ENCODE measurements at regions not wholly inside any gene's neighbourhood (a gene's known extent, or its start where the extent isn't known, plus 50 kb on each side); places are given as distances from the start of the nearest gene placed in this dataset.
"Not testable (repeated sequence)": the region's sequence is repeated elsewhere in the genome, so short reads cannot be mapped to it uniquely, and the experiment has no call there.

DNA sequence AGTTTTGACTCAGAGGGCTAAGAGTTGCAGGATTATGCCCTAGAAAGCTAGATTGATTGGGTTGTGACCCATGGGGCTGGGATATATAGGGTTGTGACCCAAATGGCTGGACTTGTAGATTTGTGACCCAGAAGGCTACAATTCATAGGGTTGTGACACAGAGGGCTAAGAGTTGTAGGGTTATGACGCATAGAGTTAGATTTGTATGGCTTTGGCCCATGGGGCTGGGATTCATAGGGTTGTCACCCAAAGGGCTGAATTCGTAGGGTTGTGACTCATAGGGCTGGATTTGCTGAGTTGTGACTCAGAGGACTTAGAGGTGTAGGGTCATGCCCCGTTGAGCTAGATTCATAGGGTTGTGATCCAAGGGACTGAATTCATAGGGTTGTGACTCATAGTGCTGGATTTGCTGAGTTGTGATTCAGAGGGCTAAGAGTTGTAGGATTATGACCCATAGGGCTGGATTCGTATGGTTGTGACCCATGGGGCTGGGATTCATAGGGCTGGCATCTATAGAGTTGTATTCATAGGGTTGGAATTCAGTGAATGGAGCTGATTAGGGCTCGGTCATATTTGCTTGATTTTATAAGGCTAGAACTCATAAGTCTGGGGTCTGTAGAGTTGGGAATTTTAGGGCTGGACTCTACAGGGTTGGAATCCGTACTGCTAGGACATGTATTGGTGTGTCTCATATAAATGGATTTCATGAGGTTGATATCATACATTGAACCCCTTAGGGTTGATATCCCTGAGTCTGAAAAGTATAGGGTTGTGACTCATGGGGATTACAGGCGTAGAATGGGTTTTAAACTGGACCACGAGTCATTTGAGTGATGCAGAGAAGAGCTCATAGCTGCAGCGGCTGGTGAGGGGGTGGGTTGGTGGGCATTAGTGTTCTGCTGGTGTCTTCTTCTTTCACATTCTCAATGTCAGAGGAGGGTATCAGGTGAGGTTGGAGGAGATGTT lies 125.7 kb downstream of the CRLF2 start:
- no peaks in the 10 kb centered on the region for H3K36me3 Mint-ChIP-seq (ENCODE audit: insufficient read depth)
- H3K27ac Mint-ChIP-seq = no peak overlapping the region
- no peak overlapping the region for H3K4me3 Mint-ChIP-seq (ENCODE audit: low read depth)
- no peak for DNase-seq (ENCODE audit: low spot score, unreplicated experiment)
- peaks cover 23% of the 10 kb centered on the region for H3K9me3 Mint-ChIP-seq (ENCODE audit: low read depth)
- H3K27me3 Mint-ChIP-seq = peaks cover 13% of the 10 kb centered on the region
- TF ChIP-seq CTCF (IDR thresholded peaks at IDR 0.05; ENCODE audit: unreplicated experiment) = no peak
- no peaks in the 10 kb centered on the region for H3K4me1 Mint-ChIP-seq (ENCODE audit: low read depth)

DNA sequence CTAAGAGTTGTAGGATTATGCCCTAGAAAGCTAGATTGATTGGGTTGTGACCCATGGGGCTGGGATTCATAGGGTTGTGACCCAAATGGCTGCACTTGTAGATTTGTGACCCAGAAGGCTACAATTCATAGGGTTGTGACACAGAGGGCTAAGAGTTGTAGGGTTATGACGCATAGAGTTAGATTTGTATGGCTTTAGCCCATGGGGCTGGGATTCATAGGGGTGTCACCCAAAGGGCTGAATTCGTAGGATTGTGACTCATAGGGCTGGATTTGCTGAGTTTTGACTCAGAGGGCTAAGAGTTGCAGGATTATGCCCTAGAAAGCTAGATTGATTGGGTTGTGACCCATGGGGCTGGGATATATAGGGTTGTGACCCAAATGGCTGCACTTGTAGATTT lies 126.6 kb downstream of the CRLF2 start:
- H3K27me3 Mint-ChIP-seq = peaks cover 15% of the 10 kb centered on the region
- not testable (repeated sequence) for H3K4me3 Mint-ChIP-seq (ENCODE audit: low read depth); DNase-seq (ENCODE audit: low spot score, unreplicated experiment); H3K36me3 Mint-ChIP-seq (ENCODE audit: insufficient read depth); H3K27ac Mint-ChIP-seq; H3K4me1 Mint-ChIP-seq (ENCODE audit: low read depth)
- peaks cover 23% of the 10 kb centered on the region for H3K9me3 Mint-ChIP-seq (ENCODE audit: low read depth)

- Mint-ChIP-seq H3K4me3 (ENCODE audit: low read depth) (no peak overlapping the region), H3K4me1 (ENCODE audit: low read depth) (no peaks in the 10 kb centered on the region), H3K27ac (no peak overlapping the region), H3K36me3 (ENCODE audit: insufficient read depth) (no peaks in the 10 kb centered on the region), H3K27me3 (peaks cover 18% of the 10 kb centered on the region), H3K9me3 (ENCODE audit: low read depth) (peaks cover 23% of the 10 kb centered on the region)
- TF ChIP-seq CTCF (IDR thresholded peaks at IDR 0.05; ENCODE audit: unreplicated experiment) = no peak
- DNase-seq (ENCODE audit: low spot score, unreplicated experiment) = no peak
These were observed 127.8 kb downstream of the CRLF2 start for GRCh38 chrX:1084689-1085088.

DNA sequence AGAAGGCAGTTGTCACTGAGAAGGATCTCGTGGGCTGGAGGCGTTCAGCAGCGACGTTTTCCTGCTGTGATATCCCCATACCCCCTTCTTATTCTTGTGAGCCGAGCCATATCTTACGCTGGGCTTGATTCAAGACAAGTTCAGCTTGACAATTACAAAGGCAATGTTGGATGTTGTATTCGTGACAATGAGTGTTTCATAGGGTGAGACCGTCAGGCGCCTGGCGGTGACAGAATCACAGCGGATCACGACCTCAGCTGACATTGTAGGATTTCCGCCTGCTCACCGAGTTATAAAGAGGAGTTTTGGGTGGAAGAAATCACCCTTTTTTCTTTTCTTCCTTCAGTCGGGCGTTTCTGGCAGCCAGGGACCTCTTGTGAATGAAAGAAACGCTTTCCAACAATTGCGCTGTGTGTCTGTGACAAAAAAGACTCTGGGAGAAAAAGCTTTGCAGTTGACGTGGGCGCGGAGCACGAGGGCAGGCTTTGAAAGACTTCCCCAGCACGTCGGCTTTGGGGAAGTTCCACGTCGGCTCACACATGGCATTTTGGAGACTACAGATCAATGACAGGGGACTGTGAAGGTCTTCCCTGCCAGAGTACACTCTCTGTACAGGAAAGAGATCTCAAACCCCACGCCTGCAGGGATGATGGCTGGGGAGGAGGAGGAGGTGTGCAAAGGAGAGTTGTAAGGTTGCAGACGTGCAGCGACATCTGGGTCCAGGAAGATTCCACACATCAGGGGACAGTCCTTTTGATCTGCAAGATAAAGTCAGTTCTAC lies 135.4 kb downstream of the CRLF2 start:
- Mint-ChIP-seq H3K9me3 (ENCODE audit: low read depth) (no peaks in the 10 kb centered on the region), H3K27ac (no peak overlapping the region), H3K27me3 (peaks cover 22% of the 10 kb centered on the region), H3K36me3 (ENCODE audit: insufficient read depth) (no peaks in the 10 kb centered on the region), H3K4me3 (ENCODE audit: low read depth) (no peak overlapping the region), H3K4me1 (ENCODE audit: low read depth) (no peaks in the 10 kb centered on the region)
- no peak for DNase-seq (ENCODE audit: low spot score, unreplicated experiment)
- no peak for TF ChIP-seq CTCF (IDR thresholded peaks at IDR 0.05; ENCODE audit: unreplicated experiment)

GRCh38 chrX:1075741-1076140 lies 136.7 kb downstream of the CRLF2 start:
- no peak for TF ChIP-seq CTCF (IDR thresholded peaks at IDR 0.05; ENCODE audit: unreplicated experiment)
- H3K4me3 Mint-ChIP-seq (ENCODE audit: low read depth) = no peak overlapping the region
- no peak overlapping the region for H3K27ac Mint-ChIP-seq
- peaks cover 16% of the 10 kb centered on the region for H3K27me3 Mint-ChIP-seq
- no peaks in the 10 kb centered on the region for H3K4me1 Mint-ChIP-seq (ENCODE audit: low read depth)
- no peaks in the 10 kb centered on the region for H3K9me3 Mint-ChIP-seq (ENCODE audit: low read depth)
- no peak for DNase-seq (ENCODE audit: low spot score, unreplicated experiment)
- no peaks in the 10 kb centered on the region for H3K36me3 Mint-ChIP-seq (ENCODE audit: insufficient read depth)
